IMR-90 (cell line): ENCODE measurements at regions not wholly inside any gene's neighbourhood (a gene's known extent, or its start where the extent isn't known, plus 50 kb on each side); places are given as distances from the start of the nearest gene placed in this dataset.

ENCODE experiments used
- ATAC-seq: fragments of 200-7000 bp; cut with Tn5 transposase; 2 replicates; pipeline ENCODE4 v1.9.1; 2020; ENCODE audit warnings: low read depth, mild to moderate bottlenecking, moderate library complexity
- BruUV-seq: library from RNA; stranded (reverse); fragments of 400-500 nt; replicated peaks from 2 replicates; lab custom pipeline; 2021; lab: Mats Ljungman, UMichigan
- CTCF ChIA-PET: fragments of 300-600 bp; formaldehyde crosslinking; extraction: SDS; loops from one replicate; lab custom pipeline; 2021; ENCODE audit warnings: antibody characterized with exemption; lab: Yijun Ruan, JAX
- POLR2A ChIA-PET: fragments of 300-600 bp; sonication (Branson Sonifier 250); formaldehyde crosslinking; loops from one replicate; lab custom pipeline; 2022; ENCODE audit warnings: antibody characterized with exemption; ENCODE audit not compliant: unreplicated experiment; lab: Charles Lee
- DNase-seq: peaks from one replicate; pipeline ENCODE4 v3.0.0; 2013
- H2AFZ ChIP-seq: replicated peaks from 2 replicates; pipeline ENCODE3; 2013; ENCODE audit warnings: low read length, mild to moderate bottlenecking; ENCODE audit not compliant: poor library complexity
- H2AK5ac ChIP-seq: 2 replicates; pipeline ENCODE4 v1.6.1; 2013; ENCODE audit warnings: low read depth, low read length, inconsistent platforms
- H2AK9ac ChIP-seq: replicated peaks from 2 replicates; pipeline ENCODE3; 2013; ENCODE audit warnings: mild to moderate bottlenecking, low read depth, low read length, moderate library complexity; ENCODE audit not compliant: poor library complexity
- H2BK120ac ChIP-seq: 2 replicates; pipeline ENCODE4 v1.6.1; 2013; ENCODE audit warnings: low read depth, low read length, inconsistent platforms
- H2BK15ac ChIP-seq: 3 replicates; pipeline ENCODE4 v1.6.1; 2013; ENCODE audit warnings: low read depth, low read length, inconsistent platforms
- H2BK20ac ChIP-seq: 2 replicates; pipeline ENCODE4 v1.6.1; 2013; ENCODE audit warnings: low read depth, mild to moderate bottlenecking, inconsistent platforms, low read length, moderate library complexity
- H2BK5ac ChIP-seq: 2 replicates; pipeline ENCODE4 v1.6.1; 2013; ENCODE audit warnings: mild to moderate bottlenecking, low read depth, low read length, inconsistent platforms; ENCODE audit not compliant: poor library complexity, severe bottlenecking
- H3K14ac ChIP-seq: replicated peaks from 2 replicates; pipeline ENCODE4 v1.6.1; 2013; ENCODE audit warnings: low read depth, low read length, inconsistent platforms
- H3K18ac ChIP-seq: 2 replicates; pipeline ENCODE4 v1.6.1; 2013; ENCODE audit warnings: low read depth, low read length, control low read depth
- H3K23ac ChIP-seq: 2 replicates; pipeline ENCODE4 v1.6.1; 2013; ENCODE audit warnings: low read depth, low read length, inconsistent platforms
- H3K27ac ChIP-seq: 2 replicates; pipeline ENCODE4 v1.5.1; 2013; ENCODE audit warnings: mild to moderate bottlenecking, control low read depth, low read length; ENCODE audit not compliant: insufficient read depth
- H3K27me3 ChIP-seq: 2 replicates; pipeline ENCODE4 v1.6.1; 2013; ENCODE audit warnings: low read length; ENCODE audit not compliant: control insufficient read depth, insufficient read depth
- H3K36me3 ChIP-seq: 2 replicates; pipeline ENCODE4 v1.6.1; 2013; ENCODE audit warnings: low read length, mixed read lengths; ENCODE audit not compliant: control insufficient read depth, insufficient read depth
- H3K4ac ChIP-seq: 2 replicates; pipeline ENCODE4 v1.6.1; 2013; ENCODE audit warnings: low read depth, low read length, inconsistent platforms
- H3K4me1 ChIP-seq: 2 replicates; pipeline ENCODE4 v1.6.1; 2013; ENCODE audit warnings: low read length, mixed read lengths; ENCODE audit not compliant: control insufficient read depth, insufficient read depth
- H3K4me2 ChIP-seq: 2 replicates; pipeline ENCODE4 v1.6.1; 2013; ENCODE audit warnings: low read depth, mild to moderate bottlenecking, control low read depth, low read length, moderate library complexity
- H3K4me3 ChIP-seq: 2 replicates; pipeline ENCODE4 v1.5.1; 2013; ENCODE audit warnings: low read depth, mild to moderate bottlenecking, control low read depth, low read length, moderate library complexity; ENCODE audit not compliant: insufficient read depth
- H3K56ac ChIP-seq: 2 replicates; pipeline ENCODE4 v1.6.1; 2013; ENCODE audit warnings: low read length, inconsistent platforms; ENCODE audit not compliant: insufficient read depth; ENCODE audit errors: extremely low read depth
- H3K79me1 ChIP-seq, 2 experiments: 2 replicates each; pipeline ENCODE4 v1.6.1; 2013; ENCODE audit warnings: low read length in 2 of 2, inconsistent platforms in 1 of 2, low read depth in 1 of 2
- H3K9ac ChIP-seq: 2 replicates; pipeline ENCODE4 v1.6.1; 2013; ENCODE audit warnings: low read depth, low read length, control low read depth
- H3K9me1 ChIP-seq: 2 replicates; pipeline ENCODE4 v1.6.1; 2013; ENCODE audit warnings: low read length, inconsistent platforms; ENCODE audit not compliant: insufficient read depth
- H3K9me3 ChIP-seq: 2 replicates; pipeline ENCODE4 v1.6.1; 2013; ENCODE audit warnings: low read length; ENCODE audit not compliant: control insufficient read depth, insufficient read depth
- H4K20me1 ChIP-seq: 2 replicates; pipeline ENCODE4 v1.6.1; 2013; ENCODE audit warnings: low read length, inconsistent platforms; ENCODE audit not compliant: insufficient read depth
- H4K5ac ChIP-seq: 2 replicates; pipeline ENCODE4 v1.6.1; 2013; ENCODE audit warnings: mild to moderate bottlenecking, low read depth, low read length, control low read depth
- H4K8ac ChIP-seq, 2 experiments: 2 replicates each; pipeline ENCODE4 v1.6.1; 2013; ENCODE audit warnings: low read depth in 2 of 2, low read length in 2 of 2, control low read depth in 1 of 2, inconsistent platforms in 1 of 2
- H4K91ac ChIP-seq: 2 replicates; pipeline ENCODE4 v1.6.1; 2013; ENCODE audit warnings: low read depth, low read length, inconsistent platforms; ENCODE audit not compliant: insufficient read depth
- RAD21 ChIP-seq: IDR thresholded peaks from 2 replicates; pipeline ENCODE4 v1.6.1; 2012; ENCODE audit warnings: low read length, improper control_type of control experiment
- WGBS, 2 experiments: methylation state at CpG; one replicate each; pipeline versions ENCODE4 v1.1.5 to v1.1.7; 2013; ENCODE audit warnings: missing lambda C conversion rate in 2 of 2; ENCODE audit not compliant: insufficient read length in 1 of 2; ENCODE audit errors: extremely low coverage in 2 of 2; 5-methylcytosine and 5-hydroxymethylcytosine counted together
- dilution Hi-C: fragments of 300-500 bp; cut with HindIII; formaldehyde crosslinking; loops from one replicate; pipeline ENCODE4 v1.14.3; 2018; ENCODE audit warnings: low sequenced_read_pairs; ENCODE audit not compliant: unreplicated experiment
- in situ Hi-C: fragments of 300-500 bp; cut with MboI; formaldehyde crosslinking; loops from 3 replicates; pipeline ENCODE4 v1.14.3; 2019; ENCODE audit warnings: low sequenced_read_pairs, inconsistent platforms, mixed read lengths
- intact Hi-C: fragments of 100-400 bp; cut with micrococcal nuclease; formaldehyde crosslinking; loops from 2 replicates; pipeline ENCODE4 v1.10.0; 2022

GRCh38 chr15:38720893-38721567 is 156.4 kb upstream of the RASGRP1 start:
- Histone ChIP-seq H2BK20ac (peak overlapping the region; percentile 100), H3K36me3 (no peaks in the 10 kb centered on the region), H2BK120ac (peak overlapping the region; percentile 99), H3K56ac (peak overlapping the region; percentile 68; the same call in 1 of the 2 replicates), H3K9ac (peak overlapping the region; percentile 55; the same call in 1 of the 2 replicates), H2AFZ (peak overlapping the region; percentile 85), H3K27ac (peak overlapping the region; percentile 93; the same call in 1 of the 2 replicates), H4K8ac (peak overlapping the region; percentile 66 to 91; a peak in 3 of 4 replicates), H2AK9ac (peak overlapping the region; percentile 68), H3K9me1 (peaks cover 5% of the 10 kb centered on the region), H3K14ac (peak overlapping the region; percentile 86), H3K4me1 (peaks cover 11% of the 10 kb centered on the region), H3K79me1 (no peaks in the 10 kb centered on the region), H3K4me3 (no peak overlapping the region), H3K18ac (peak overlapping the region; percentile 100), H2BK5ac (peak overlapping the region; percentile 95), H3K9me3 (no peaks in the 10 kb centered on the region), H4K20me1 (no peaks in the 10 kb centered on the region), H2BK15ac (peak overlapping the region; percentile 100), H3K4me2 (peak overlapping the region; percentile 50), H4K5ac (peak overlapping the region; percentile 96), H3K4ac (peak overlapping the region; percentile 97), H2AK5ac (peak overlapping the region; percentile 96), H4K91ac (peak overlapping the region; percentile 97), H3K23ac (peak overlapping the region; percentile 77; the same call in 1 of the 2 replicates), H3K27me3 (no peaks in the 10 kb centered on the region)
- no TSS peak for BruUV-seq
- dilution Hi-C loops (no loop called here), intact Hi-C loops (no loop called here), in situ Hi-C loops (loop anchor here (25.0 kb wide), 1 partner anchor 591 kb away; no protein-coding TSS in a partner anchor)
- CTCF ChIA-PET, result no interaction called here
- ATAC-seq, result no peak
- TF ChIP-seq RAD21, result no peak
- POLR2A ChIA-PET, result no interaction called here
- no peak for DNase-seq
- 77% methylated on average over 3 of the region's 4 CpGs; no CpG with 5 or more reads in 1 of the 2 experiments for WGBS, 2 experiments
